K562 (cell line): ENCODE measurements at regions not wholly inside any gene's neighbourhood (a gene's known extent, or its start where the extent isn't known, plus 50 kb on each side); places are given as distances from the start of the nearest gene placed in this dataset.

Experiments
- ATAC-seq: fragments of 200-7000 bp; cut with Tn5 transposase; 3 replicates; pipeline ENCODE4 v1.9.1; 2020; ENCODE audit warnings: moderate library complexity
- BruUV-seq: library from RNA; stranded (reverse); fragments of 400-500 nt; replicated peaks from 2 replicates; lab custom pipeline; 2021; lab: Mats Ljungman, UMichigan
- CTCF ChIA-PET: fragments of 300-600 bp; formaldehyde crosslinking; extraction: SDS; loops from one replicate; lab custom pipeline; 2021; ENCODE audit warnings: low intra/inter-chr PET ratio; lab: Yijun Ruan, JAX
- POLR2A ChIA-PET: fragments of 300-600, 350-650 bp; sonication (Branson Sonifier 250); formaldehyde crosslinking; extraction: SDS; loops from one replicate; lab custom pipeline; 2021; ENCODE audit warnings: antibody characterized with exemption, inconsistent platforms; lab: Yijun Ruan, JAX
- DNase-seq, 4 experiments: peaks; one replicate each; pipeline versions ENCODE4 v3.0.0 to v3.0.0-alpha.2; 2011 to 2018; ENCODE audit warnings: low spot score in 3 of 4, mixed read lengths in 3 of 4; ENCODE audit errors: extremely low read depth in 1 of 4
- FAIRE-seq: peaks from 2 replicates; lab custom pipeline; 2011; peaks lifted over from hg19 to GRCh38; lab: Jason Lieb, UNC
- H2AFZ ChIP-seq: 2 replicates; pipeline ENCODE4 v1.6.0; 2011; ENCODE audit warnings: low read depth, low read length, control low read depth, inconsistent platforms
- H3K27ac ChIP-seq: fragments of 200-600 bp; 3 replicates; pipeline ENCODE4 v1.8.0; 2011; ENCODE audit warnings: low read depth, mild to moderate bottlenecking, control low read depth, inconsistent platforms, low read length, moderate library complexity, mixed read lengths; ENCODE audit errors: extremely low read depth
- H3K27me3 ChIP-seq, 2 experiments: fragments of 300-600 bp in 1 of 2; 2 replicates in 1 of 2; 3 replicates in 1 of 2; pipeline versions ENCODE4 v1.6.0 to v1.8.0; 2011; ENCODE audit warnings: inconsistent platforms in 2 of 2, low read length in 2 of 2, mild to moderate bottlenecking in 1 of 2, mixed read lengths in 1 of 2, moderate library complexity in 1 of 2; ENCODE audit not compliant: control insufficient read depth in 2 of 2, insufficient read depth in 2 of 2
- H3K36me3 ChIP-seq: fragments of 300-600 bp; 3 replicates; pipeline ENCODE4 v1.8.0; 2011; ENCODE audit warnings: mild to moderate bottlenecking, low read length, inconsistent platforms; ENCODE audit not compliant: control insufficient read depth, insufficient read depth
- H3K4me1 ChIP-seq, 2 experiments: fragments of 200-600 bp in 1 of 2; replicated peaks in 1 of 2; 2 replicates in 1 of 2; 3 replicates in 1 of 2; pipeline versions ENCODE4 v1.5.1 to v1.8.0; 2011; ENCODE audit warnings: inconsistent platforms in 2 of 2, low read length in 2 of 2, mild to moderate bottlenecking in 1 of 2, mixed read lengths in 1 of 2, moderate library complexity in 1 of 2; ENCODE audit not compliant: control insufficient read depth in 2 of 2, insufficient read depth in 2 of 2
- H3K4me2 ChIP-seq: 2 replicates; pipeline ENCODE4 v1.6.1; 2011; ENCODE audit warnings: low read length, control low read depth, inconsistent platforms, mixed read lengths; ENCODE audit not compliant: insufficient read depth
- H3K4me3 ChIP-seq: fragments of 200-600 bp; sonication (generic), shearing (Covaris generic); 2 replicates; pipeline ENCODE4 v1.5.1; 2016; ENCODE audit warnings: control low read depth, inconsistent platforms
- H3K79me2 ChIP-seq: fragments of 200-600 bp; 3 replicates; pipeline ENCODE4 v1.8.0; 2011; ENCODE audit warnings: low read length, inconsistent platforms; ENCODE audit not compliant: control insufficient read depth, insufficient read depth
- H3K9ac ChIP-seq, 2 experiments: 2 replicates each; pipeline versions ENCODE4 v1.6.0 to v1.6.1; 2011; ENCODE audit warnings: low read depth in 2 of 2, low read length in 2 of 2, control low read depth in 1 of 2, inconsistent platforms in 1 of 2, mild to moderate bottlenecking in 1 of 2, mixed read lengths in 1 of 2; ENCODE audit not compliant: insufficient read depth in 1 of 2
- H3K9me1 ChIP-seq: one replicate; pipeline ENCODE4 v1.6.0; 2011; ENCODE audit warnings: inconsistent platforms, mild to moderate bottlenecking, low read length, moderate library complexity; ENCODE audit not compliant: control insufficient read depth, insufficient read depth
- H3K9me3 ChIP-seq: replicated peaks from 2 replicates; pipeline ENCODE4 v1.5.1; 2011; ENCODE audit warnings: low read depth, low read length, inconsistent platforms; ENCODE audit not compliant: control insufficient read depth, insufficient read depth
- H4K20me1 ChIP-seq: replicated peaks from 2 replicates; pipeline ENCODE4 v1.6.1; 2011; ENCODE audit warnings: low read length, inconsistent platforms, mixed read lengths; ENCODE audit not compliant: control insufficient read depth, insufficient read depth
- CCNT2 ChIP-seq: IDR thresholded peaks from 2 replicates; pipeline ENCODE4 v1.6.1; 2011; ENCODE audit warnings: borderline replicate concordance, low read depth, mild to moderate bottlenecking, moderate library complexity, mixed read lengths, low read length; ENCODE audit not compliant: insufficient read length; ENCODE audit errors: extremely low read depth
- COPS2 ChIP-seq: fragments of 450-650 bp; conservative IDR thresholded peaks from 2 replicates; pipeline ENCODE4 v1.6.1; 2016; ENCODE audit warnings: mild to moderate bottlenecking, moderate library complexity
- ELF2 ChIP-seq: fragments of 250-450 bp; sonication (Bioruptor Pico); IDR thresholded peaks from 2 replicates; pipeline ENCODE4 v1.5.0; 2021; ENCODE audit warnings: mild to moderate bottlenecking
- HCFC1 ChIP-seq: IDR thresholded peaks from 2 replicates; pipeline ENCODE4 v1.6.1; 2012; ENCODE audit warnings: low read depth, low read length, improper control_type of control experiment
- KLF1 ChIP-seq: fragments of 450-650 bp; IDR thresholded peaks from 2 replicates; pipeline ENCODE4 v1.6.1; 2016; ENCODE audit warnings: missing genetic modification characterization, missing compliant biosample characterization
- NCOR1 ChIP-seq: fragments of 450-650 bp; IDR thresholded peaks from 2 replicates; pipeline ENCODE4 v1.6.1; 2016; ENCODE audit warnings: mild to moderate bottlenecking, moderate library complexity
- NFE2 ChIP-seq: IDR thresholded peaks from 2 replicates; pipeline ENCODE4 v1.6.1; 2014; ENCODE audit warnings: antibody characterized with exemption, low read depth
- NFRKB ChIP-seq: fragments of 450-650 bp; IDR thresholded peaks from 2 replicates; pipeline ENCODE4 v1.6.1; 2016; ENCODE audit warnings: low read depth
- POLR2B ChIP-seq: fragments of 450-650 bp; IDR thresholded peaks from 2 replicates; pipeline ENCODE4 v1.6.1; 2018; ENCODE audit warnings: low read depth; ENCODE audit not compliant: partially characterized antibody
- RBM14 ChIP-seq: fragments of 200-400 bp; formaldehyde crosslinking; IDR thresholded peaks from 2 replicates; pipeline ENCODE4 v1.6.1; 2018; ENCODE audit warnings: low read depth, mild to moderate bottlenecking, low read length, moderate library complexity, borderline replicate concordance; ENCODE audit not compliant: insufficient read depth
- RFX5 ChIP-seq: IDR thresholded peaks from 2 replicates; pipeline ENCODE4 v1.6.1; 2011; ENCODE audit warnings: low read depth, mild to moderate bottlenecking, improper control_type of control experiment, low read length
- SNIP1 ChIP-seq: fragments of 450-650 bp; IDR thresholded peaks from 2 replicates; pipeline ENCODE4 v1.7.1; 2017; ENCODE audit warnings: low read depth, mild to moderate bottlenecking
- SNRNP70 ChIP-seq: fragments of 200-400 bp; formaldehyde crosslinking; optimal IDR thresholded peaks from 2 replicates; pipeline ENCODE3; 2017; ENCODE audit warnings: low read depth, low read length
- TRIM28 ChIP-seq: fragments of 450-650 bp; IDR thresholded peaks from 2 replicates; pipeline ENCODE4 v1.6.1; 2017
- ZNF232 ChIP-seq: sonication (generic); formaldehyde crosslinking; IDR thresholded peaks from 2 replicates; pipeline ENCODE4 v1.8.0; 2022; ENCODE audit warnings: mild to moderate bottlenecking, missing genetic modification reagents
- ZNF408 ChIP-seq: fragments of 250-450 bp; sonication (Bioruptor Pico); IDR thresholded peaks from 2 replicates; pipeline ENCODE4 v1.4.0; 2020; ENCODE audit warnings: low read depth, mild to moderate bottlenecking, moderate library complexity
- ZNF586 ChIP-seq: fragments of 450-650 bp; formaldehyde crosslinking; conservative IDR thresholded peaks from 2 replicates; pipeline ENCODE4 v1.4.0; 2020; ENCODE audit warnings: mild to moderate bottlenecking, moderate library complexity
- ZNF695 ChIP-seq: fragments of 450-650 bp; formaldehyde crosslinking; IDR thresholded peaks from 2 replicates; pipeline ENCODE4 v1.4.0; 2020; ENCODE audit warnings: mild to moderate bottlenecking, moderate library complexity
- ZNF707 ChIP-seq: fragments of 250-450 bp; sonication (Bioruptor Pico); conservative IDR thresholded peaks from 2 replicates; pipeline ENCODE4 v1.8.0; 2022; ENCODE audit warnings: inconsistent platforms, mild to moderate bottlenecking, moderate library complexity
- WGBS: fragments of 100-300 bp; shearing (Covaris generic); methylation state at CpG from one replicate; pipeline ENCODE4 v1.1.6; 2016; ENCODE audit warnings: low coverage, mixed read lengths; ENCODE audit not compliant: insufficient coverage; ENCODE audit errors: missing lambda C conversion rate; 5-methylcytosine and 5-hydroxymethylcytosine counted together
- in situ Hi-C: fragments of 300-500 bp; cut with MboI; formaldehyde crosslinking; loops from 4 replicates; pipeline ENCODE4 v1.15.0; 2018; ENCODE audit warnings: inconsistent platforms, mixed read lengths
- intact Hi-C: fragments of 100-400 bp; cut with micrococcal nuclease; formaldehyde crosslinking; loops from 2 replicates; pipeline ENCODE4 v1.14.2; 2022

- Histone ChIP-seq H3K79me2 (no peaks in the 10 kb centered on the region), H3K9me1 (no peaks in the 10 kb centered on the region), H4K20me1 (peaks cover 8% of the 10 kb centered on the region; the same call in 1 of the 2 replicates), H3K9me3 (no peaks in the 10 kb centered on the region; the same call in 1 of the 2 replicates), H3K27me3 (peaks cover 10 to 47% of the 10 kb centered on the region in 2 experiments; a peak in 3 of 5 replicates), H3K36me3 (no peaks in the 10 kb centered on the region), H3K4me1 (no peaks in the 10 kb centered on the region), H3K4me2 (no peak overlapping the region), H2AFZ (no peak overlapping the region), H3K4me3 (no peak overlapping the region), H3K9ac (no peak overlapping the region), H3K27ac (no peak overlapping the region)
- WGBS = 6% methylated on average over 8 of the region's 10 CpGs
- ATAC-seq (no peak), DNase-seq (no peak), FAIRE-seq (no peak)
- POLR2A ChIA-PET = no interaction called here
- in situ Hi-C loops = no loop called here
- no TSS peak for BruUV-seq
- intact Hi-C loops = no loop called here
- TF ChIP-seq NCOR1 (no peak), ELF2 (CRISPR knock-in tag) (no peak), CCNT2 (no peak), ZNF586 (CRISPR knock-in tag) (no peak)
- CTCF ChIA-PET = no interaction called here
These were observed 143.8 kb downstream of the C16orf95 start for GRCh38 chr16:87173294-87173893.

DNA sequence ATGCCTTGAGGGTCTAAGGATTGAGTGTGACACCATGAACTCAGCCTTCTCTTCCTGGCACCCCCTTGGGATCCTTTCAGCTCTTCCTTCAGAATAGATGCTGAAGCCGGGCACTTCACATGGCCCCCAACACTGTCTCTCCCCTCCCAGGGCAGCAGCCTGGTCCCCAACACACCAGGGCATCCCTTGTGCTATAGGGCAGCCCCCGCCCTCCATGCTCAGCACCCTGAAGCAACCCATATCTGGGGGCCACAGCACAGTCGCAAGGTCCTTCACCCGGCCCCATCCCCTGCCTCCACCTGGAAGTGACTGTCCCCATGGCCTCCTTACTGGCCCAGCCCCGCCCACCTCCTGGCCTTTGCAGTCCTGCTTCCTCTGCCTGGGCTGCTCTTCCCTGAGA lies 143.1 kb downstream of the C16orf95 start:
- H3K4me1 ChIP-seq = peaks cover 0 to under 1% of the 10 kb centered on the region in 2 experiments; a peak in 3 of 5 replicates
- H2AFZ ChIP-seq = no peak overlapping the region
- peaks cover 8% of the 10 kb centered on the region; the same call in 1 of the 2 replicates for H4K20me1 ChIP-seq
- no peaks in the 10 kb centered on the region; the same call in 1 of the 2 replicates for H3K9me3 ChIP-seq
- H3K79me2 ChIP-seq = no peaks in the 10 kb centered on the region
- in situ Hi-C loops = no loop called here
- H3K9ac ChIP-seq = no peak overlapping the region
- no TSS peak for BruUV-seq
- H3K4me3 ChIP-seq = no peak overlapping the region
- ATAC-seq (no peak), FAIRE-seq (no peak)
- H3K4me2 ChIP-seq = no peak overlapping the region
- H3K36me3 ChIP-seq = no peaks in the 10 kb centered on the region
- no peaks in the 10 kb centered on the region for H3K9me1 ChIP-seq
- H3K27ac ChIP-seq = no peak overlapping the region
- WGBS = 7% methylated on average over 4 of the region's 5 CpGs
- TF ChIP-seq COPS2 (no peak), NFRKB (no peak), KLF1 (tag) (no peak), RFX5 (no peak), SNIP1 (no peak), RBM14 (no peak), ZNF408 (CRISPR knock-in tag) (no peak), ZNF232 (CRISPR knock-in tag) (no peak), POLR2B (no peak), SNRNP70 (no peak), ZNF695 (CRISPR knock-in tag) (no peak), TRIM28 (no peak), NFE2 (no peak), HCFC1 (no peak), ZNF707 (CRISPR knock-in tag) (no peak)
- TF ChIP-seq, all 486 proteins: peak for 0
- ChIA-PET POLR2A (no interaction called here), CTCF (no interaction called here)
- H3K27me3 ChIP-seq = peaks cover 10 to 51% of the 10 kb centered on the region in 2 experiments; a peak in 3 of 5 replicates
- intact Hi-C loops = no loop called here
- DNase-seq = no peak
